HEK293 (cell line): ENCODE measurements at regions not wholly inside any gene's neighbourhood (a gene's known extent, or its start where the extent isn't known, plus 50 kb on each side); places are given as distances from the start of the nearest gene placed in this dataset.

Experiments used
- YY1 ChIP-seq: fragments of 450-650 bp; formaldehyde crosslinking; IDR thresholded peaks from 2 replicates; pipeline ENCODE4 v1.5.1; 2018; ENCODE audit warnings: missing biosample characterization, missing genetic modification characterization
- ZNF121 ChIP-seq: fragments of 450-650 bp; formaldehyde crosslinking; IDR thresholded peaks from 2 replicates; pipeline ENCODE4 v1.5.1; 2016; ENCODE audit warnings: missing biosample characterization, missing genetic modification characterization
- ZNF596 ChIP-seq: fragments of 450-650 bp; IDR thresholded peaks from 2 replicates; pipeline ENCODE4 v1.5.0; 2018; ENCODE audit warnings: missing biosample characterization, mild to moderate bottlenecking, missing genetic modification characterization, moderate library complexity
- TF ChIP-seq, protein P1 (sequence below): fragments of 450-650 bp; formaldehyde crosslinking; IDR thresholded peaks from 2 replicates; pipeline ENCODE4 v1.5.1; 2016; ENCODE audit warnings: missing biosample characterization, missing genetic modification characterization
- TF ChIP-seq, protein P2 (sequence below): fragments of 450-650 bp; formaldehyde crosslinking; IDR thresholded peaks from 2 replicates; pipeline ENCODE4 v1.5.1; 2017; ENCODE audit warnings: missing biosample characterization, missing genetic modification characterization

GRCh38 chr5:93079046-93079445, 502.0 kb downstream of the NR2F1-AS1 start:
- no peak for TF ChIP-seq ZNF121 (tag by site-specific recombination)
- TF ChIP-seq YY1 (tag by site-specific recombination) = no peak
- TF ChIP-seq ZNF596 (tag by site-specific recombination) = no peak
- TF ChIP-seq, protein P1, sequence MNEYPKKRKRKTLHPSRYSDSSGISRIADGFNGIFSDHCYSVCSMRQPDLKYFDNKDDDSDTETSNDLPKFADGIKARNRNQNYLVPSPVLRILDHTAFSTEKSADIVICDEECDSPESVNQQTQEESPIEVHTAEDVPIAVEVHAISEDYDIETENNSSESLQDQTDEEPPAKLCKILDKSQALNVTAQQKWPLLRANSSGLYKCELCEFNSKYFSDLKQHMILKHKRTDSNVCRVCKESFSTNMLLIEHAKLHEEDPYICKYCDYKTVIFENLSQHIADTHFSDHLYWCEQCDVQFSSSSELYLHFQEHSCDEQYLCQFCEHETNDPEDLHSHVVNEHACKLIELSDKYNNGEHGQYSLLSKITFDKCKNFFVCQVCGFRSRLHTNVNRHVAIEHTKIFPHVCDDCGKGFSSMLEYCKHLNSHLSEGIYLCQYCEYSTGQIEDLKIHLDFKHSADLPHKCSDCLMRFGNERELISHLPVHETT (tag by site-specific recombination) = no peak
- TF ChIP-seq, protein P2, sequence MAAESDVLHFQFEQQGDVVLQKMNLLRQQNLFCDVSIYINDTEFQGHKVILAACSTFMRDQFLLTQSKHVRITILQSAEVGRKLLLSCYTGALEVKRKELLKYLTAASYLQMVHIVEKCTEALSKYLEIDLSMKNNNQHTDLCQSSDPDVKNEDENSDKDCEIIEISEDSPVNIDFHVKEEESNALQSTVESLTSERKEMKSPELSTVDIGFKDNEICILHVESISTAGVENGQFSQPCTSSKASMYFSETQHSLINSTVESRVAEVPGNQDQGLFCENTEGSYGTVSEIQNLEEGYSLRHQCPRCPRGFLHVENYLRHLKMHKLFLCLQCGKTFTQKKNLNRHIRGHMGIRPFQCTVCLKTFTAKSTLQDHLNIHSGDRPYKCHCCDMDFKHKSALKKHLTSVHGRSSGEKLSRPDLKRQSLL (tag by site-specific recombination) = no peak
